HFFc6 (cell line): ENCODE measurements at regions not wholly inside any gene's neighbourhood (a gene's known extent, or its start where the extent isn't known, plus 50 kb on each side); places are given as distances from the start of the nearest gene placed in this dataset.

Source experiments
- DNase-seq: peaks from one replicate; pipeline ENCODE4 v3.0.0-alpha.2; 2018
- H3K27ac Mint-ChIP-seq: 2 replicates; pipeline ENCODE4 v1.8.0; 2020; ENCODE audit warnings: mild to moderate bottlenecking, mixed read lengths
- H3K27me3 Mint-ChIP-seq: 2 replicates; pipeline ENCODE4 v1.8.0; 2021; ENCODE audit warnings: mild to moderate bottlenecking, moderate library complexity, mixed read lengths; ENCODE audit not compliant: insufficient read depth
- H3K36me3 Mint-ChIP-seq: 2 replicates; pipeline ENCODE4 v1.8.0; 2021; ENCODE audit warnings: low read depth, mixed read lengths
- H3K4me1 Mint-ChIP-seq: 2 replicates; pipeline ENCODE4 v1.8.0; 2020; ENCODE audit warnings: low read depth, mixed read lengths
- H3K4me3 Mint-ChIP-seq: 2 replicates; pipeline ENCODE4 v1.8.0; 2020; ENCODE audit warnings: mild to moderate bottlenecking, moderate library complexity, mixed read lengths
- H3K9me3 Mint-ChIP-seq: 2 replicates; pipeline ENCODE4 v1.8.0; 2020; ENCODE audit warnings: mild to moderate bottlenecking, mixed read lengths
- CTCF ChIP-seq: fragments of 200-600 bp; sonication (generic); IDR thresholded peaks from 2 replicates; pipeline ENCODE4 v1.5.0; 2021; ENCODE audit warnings: antibody characterized with exemption, mild to moderate bottlenecking

GRCh38 chr11:19441752-19442553, 201.2 kb upstream of the E2F8 start:
- Mint-ChIP-seq H3K36me3 (no peaks in the 10 kb centered on the region), H3K9me3 (no peaks in the 10 kb centered on the region), H3K4me3 (peak overlapping the region; percentile 25), H3K4me1 (peaks cover 39% of the 10 kb centered on the region), H3K27me3 (peaks cover 37% of the 10 kb centered on the region), H3K27ac (peak overlapping the region; percentile 34; the same call in 1 of the 2 replicates)
- DNase-seq = peak; percentile 92
- TF ChIP-seq CTCF = no peak

- no peaks in the 10 kb centered on the region for H3K9me3 Mint-ChIP-seq
These were observed 200.5 kb upstream of the E2F8 start for GRCh38 chr11:19441288-19441687.

GRCh38 chr11:19437760-19438159, 197.0 kb upstream of the E2F8 start:
- DNase-seq = peak; percentile 47
- no peaks in the 10 kb centered on the region for H3K9me3 Mint-ChIP-seq
- H3K36me3 Mint-ChIP-seq = no peaks in the 10 kb centered on the region; the same call in 1 of the 2 replicates
- no peak for TF ChIP-seq CTCF
- H3K4me1 Mint-ChIP-seq = peaks cover 42% of the 10 kb centered on the region
- peaks cover 32% of the 10 kb centered on the region for H3K27me3 Mint-ChIP-seq
- H3K27ac Mint-ChIP-seq = no peak overlapping the region
- no peak overlapping the region for H3K4me3 Mint-ChIP-seq

More at GRCh38 chr11:19441288-19441687, 200.5 kb upstream of the E2F8 start:
- no peak overlapping the region for H3K27ac Mint-ChIP-seq
- TF ChIP-seq CTCF = no peak
- peaks cover 39% of the 10 kb centered on the region for H3K4me1 Mint-ChIP-seq
- no peak for DNase-seq
- H3K27me3 Mint-ChIP-seq = peaks cover 31% of the 10 kb centered on the region
- no peak overlapping the region for H3K4me3 Mint-ChIP-seq
- H3K36me3 Mint-ChIP-seq = no peaks in the 10 kb centered on the region; the same call in 1 of the 2 replicates

GRCh38 chr11:19436932-19437331, 196.2 kb upstream of the E2F8 start:
- no peak overlapping the region for H3K4me3 Mint-ChIP-seq
- peaks cover 42% of the 10 kb centered on the region for H3K4me1 Mint-ChIP-seq
- TF ChIP-seq CTCF = no peak
- DNase-seq = no peak
- H3K27ac Mint-ChIP-seq = no peak overlapping the region
- H3K9me3 Mint-ChIP-seq = no peaks in the 10 kb centered on the region
- no peaks in the 10 kb centered on the region; the same call in 1 of the 2 replicates for H3K36me3 Mint-ChIP-seq
- H3K27me3 Mint-ChIP-seq = peaks cover 34% of the 10 kb centered on the region

GRCh38 chr11:19435306-19435989, 194.7 kb upstream of the E2F8 start:
- Mint-ChIP-seq H3K36me3 (no peaks in the 10 kb centered on the region; the same call in 1 of the 2 replicates), H3K9me3 (no peaks in the 10 kb centered on the region), H3K27ac (no peak overlapping the region), H3K4me1 (peaks cover 29% of the 10 kb centered on the region), H3K4me3 (no peak overlapping the region), H3K27me3 (peaks cover 36% of the 10 kb centered on the region)
- DNase-seq = no peak
- no peak for TF ChIP-seq CTCF
